SU-DHL-6 (cell line): ENCODE measurements at regions not wholly inside any gene's neighbourhood (a gene's known extent, or its start where the extent isn't known, plus 50 kb on each side); places are given as distances from the start of the nearest gene placed in this dataset.

Experiments used
- H2AFZ ChIP-seq: fragments of 200-600 bp; sonication (generic); 2 replicates; pipeline ENCODE4 v1.6.1; 2014; ENCODE audit warnings: low read depth, mild to moderate bottlenecking, moderate library complexity, mixed read lengths, antibody characterized with exemption, low read length; ENCODE audit not compliant: severe bottlenecking
- H3F3A ChIP-seq: fragments of 200-600 bp; shearing (Covaris generic); 2 replicates; pipeline ENCODE4 v1.6.0; 2016; ENCODE audit warnings: antibody characterized with exemption, mild to moderate bottlenecking; ENCODE audit not compliant: insufficient read depth
- H3K27ac ChIP-seq: fragments of 200-600 bp; sonication (generic); 2 replicates; pipeline ENCODE4 v1.5.1; 2016; ENCODE audit warnings: low read depth, mild to moderate bottlenecking, low read length, moderate library complexity, mixed read lengths
- H3K27me3 ChIP-seq: fragments of 200-600 bp; sonication (generic), shearing (Covaris generic); 2 replicates; pipeline ENCODE4 v1.6.0; 2014; ENCODE audit warnings: mild to moderate bottlenecking, low read length
- H3K36me3 ChIP-seq: fragments of 200-600 bp; sonication (generic); 2 replicates; pipeline ENCODE4 v1.6.1; 2014; ENCODE audit warnings: mild to moderate bottlenecking, low read length, mixed read lengths
- H3K4me2 ChIP-seq: fragments of 300-600, 200-600 bp; shearing (Covaris generic), sonication (generic); 2 replicates; pipeline ENCODE4 v1.6.0; 2014; ENCODE audit warnings: low read length, low read depth, mild to moderate bottlenecking; ENCODE audit not compliant: poor library complexity, severe bottlenecking
- H3K4me3 ChIP-seq: fragments of 200-600 bp; sonication (generic); 2 replicates; pipeline ENCODE4 v1.5.1; 2014; ENCODE audit warnings: antibody characterized with exemption, low read length, mild to moderate bottlenecking, mixed read lengths; ENCODE audit not compliant: insufficient read depth, poor library complexity, severe bottlenecking
- H3K79me2 ChIP-seq: fragments of 200-600 bp; sonication (generic); 2 replicates; pipeline ENCODE4 v1.6.1; 2014; ENCODE audit warnings: mild to moderate bottlenecking, low read length, moderate library complexity; ENCODE audit not compliant: insufficient read depth
- H3K9ac ChIP-seq: fragments of 200-600 bp; sonication (generic); 2 replicates; pipeline ENCODE4 v1.7.0; 2014; ENCODE audit warnings: mild to moderate bottlenecking, low read length
- H3K9me2 ChIP-seq: fragments of 200-600 bp; sonication (generic); replicated peaks from 2 replicates; pipeline ENCODE4 v1.6.1; 2014; ENCODE audit warnings: low read length; ENCODE audit not compliant: insufficient read depth
- H3K9me3 ChIP-seq: fragments of 200-600 bp; sonication (generic); 2 replicates; pipeline ENCODE4 v1.6.1; 2014; ENCODE audit warnings: low read length, mixed read lengths; ENCODE audit not compliant: insufficient read depth
- H4K20me1 ChIP-seq: fragments of 200-600 bp; sonication (generic); 2 replicates; pipeline ENCODE4 v1.6.1; 2014; ENCODE audit warnings: low read depth, mild to moderate bottlenecking, antibody characterized with exemption, low read length, moderate library complexity, mixed read lengths
- CTCF ChIP-seq: fragments of 200-600 bp; sonication (generic); IDR thresholded peaks from one replicate; pipeline ENCODE4 v1.5.1; 2017; ENCODE audit warnings: antibody characterized with exemption, mild to moderate bottlenecking, low read length, moderate library complexity; ENCODE audit not compliant: insufficient read depth, poor library complexity, severe bottlenecking
- EZH2phosphoT487 ChIP-seq: fragments of 200-600 bp; sonication (generic), shearing (Covaris generic); conservative IDR thresholded peaks from 2 replicates; pipeline ENCODE4 v1.6.1; 2018; ENCODE audit warnings: mild to moderate bottlenecking, antibody characterized with exemption, low read length, moderate library complexity, mixed read lengths

GRCh38 chrX:35276115-35276514 is 333.5 kb downstream of the FAM47B start:
- H2AFZ ChIP-seq = no peak overlapping the region

GRCh38 chrX:35285289-35285962 is 342.8 kb downstream of the FAM47B start:
- H3F3A ChIP-seq = no peaks in the 10 kb centered on the region
- no peaks in the 10 kb centered on the region for H3K79me2 ChIP-seq
- H3K9me2 ChIP-seq = no peaks in the 10 kb centered on the region
- no peak overlapping the region for H3K9ac ChIP-seq
- no peaks in the 10 kb centered on the region for H3K36me3 ChIP-seq
- no peak overlapping the region for H3K27ac ChIP-seq
- no peaks in the 10 kb centered on the region for H4K20me1 ChIP-seq
- no peak overlapping the region for H3K4me3 ChIP-seq
- no peak overlapping the region for H2AFZ ChIP-seq
- no peak overlapping the region for H3K4me2 ChIP-seq
- TF ChIP-seq EZH2phosphoT487 = no peak
- no peak for TF ChIP-seq CTCF
- H3K9me3 ChIP-seq = no peaks in the 10 kb centered on the region
- H3K27me3 ChIP-seq = no peaks in the 10 kb centered on the region

More at GRCh38 chrX:35276115-35276514, 333.5 kb downstream of the FAM47B start:
- Histone ChIP-seq H3K4me2 (no peak overlapping the region), H3K27ac (no peak overlapping the region), H3K36me3 (no peaks in the 10 kb centered on the region), H4K20me1 (no peaks in the 10 kb centered on the region), H3K9me3 (no peaks in the 10 kb centered on the region), H3K79me2 (no peaks in the 10 kb centered on the region), H3F3A (no peaks in the 10 kb centered on the region), H3K27me3 (no peaks in the 10 kb centered on the region), H3K9me2 (no peaks in the 10 kb centered on the region), H3K4me3 (no peak overlapping the region), H3K9ac (no peak overlapping the region)
- TF ChIP-seq CTCF (no peak), EZH2phosphoT487 (no peak)

GRCh38 chrX:35288657-35289056 is 346.1 kb downstream of the FAM47B start:
- Histone ChIP-seq H2AFZ (no peak overlapping the region), H3K9me3 (no peaks in the 10 kb centered on the region), H3K4me2 (no peak overlapping the region), H4K20me1 (no peaks in the 10 kb centered on the region), H3K4me3 (no peak overlapping the region), H3K27ac (no peak overlapping the region), H3K79me2 (no peaks in the 10 kb centered on the region), H3K9ac (no peak overlapping the region), H3K27me3 (no peaks in the 10 kb centered on the region), H3F3A (no peaks in the 10 kb centered on the region), H3K36me3 (no peaks in the 10 kb centered on the region), H3K9me2 (no peaks in the 10 kb centered on the region)
- TF ChIP-seq CTCF (no peak), EZH2phosphoT487 (no peak)
